A673 (cell line): ENCODE measurements at regions not wholly inside any gene's neighbourhood (a gene's known extent, or its start where the extent isn't known, plus 50 kb on each side); places are given as distances from the start of the nearest gene placed in this dataset.

Source experiments
- BruUV-seq: library from RNA; stranded (reverse); fragments of 400-500 nt; replicated peaks from 2 replicates; lab custom pipeline; 2021; lab: Mats Ljungman, UMichigan
- CTCF ChIA-PET: fragments of 300-600 bp; sonication (Branson Sonifier 250); formaldehyde crosslinking; loops from one replicate; lab custom pipeline; 2022; ENCODE audit warnings: antibody characterized with exemption; lab: Charles Lee
- POLR2A ChIA-PET: fragments of 300-600 bp; sonication (Branson Sonifier 250); formaldehyde crosslinking; loops from one replicate; lab custom pipeline; 2022; ENCODE audit warnings: antibody characterized with exemption; ENCODE audit not compliant: low non-redundant PET; lab: Charles Lee
- DNase-seq: peaks from one replicate; pipeline ENCODE4 v3.0.0-alpha.2; 2015; ENCODE audit warnings: low spot score
- H3K27ac ChIP-seq: fragments of 200-600 bp; sonication (generic); 2 replicates; pipeline ENCODE4 v1.5.1; 2016; ENCODE audit warnings: mixed run types, low read depth, mild to moderate bottlenecking, mixed read lengths, antibody characterized with exemption, low read length; ENCODE audit not compliant: poor library complexity, severe bottlenecking
- H3K27me3 ChIP-seq: fragments of 200-600 bp; sonication (generic); replicated peaks from 2 replicates; pipeline ENCODE4 v1.6.1; 2017; ENCODE audit warnings: mixed run types, low read depth, mild to moderate bottlenecking, mixed read lengths, antibody characterized with exemption, low read length; ENCODE audit not compliant: insufficient read depth, poor library complexity
- H3K36me3 ChIP-seq: fragments of 200-600 bp; sonication (generic); 2 replicates; pipeline ENCODE4 v1.6.1; 2016; ENCODE audit warnings: mixed run types, mild to moderate bottlenecking, mixed read lengths, antibody characterized with exemption, low read length; ENCODE audit not compliant: insufficient read depth, poor library complexity, severe bottlenecking
- H3K4me1 ChIP-seq: fragments of 200-600 bp; sonication (generic); 2 replicates; pipeline ENCODE4 v1.6.1; 2017; ENCODE audit warnings: mixed run types, mild to moderate bottlenecking, mixed read lengths, antibody characterized with exemption, low read length; ENCODE audit not compliant: insufficient read depth, poor library complexity, severe bottlenecking
- H3K4me3 ChIP-seq: fragments of 200-600 bp; sonication (generic); 2 replicates; pipeline ENCODE4 v1.5.1; 2016; ENCODE audit warnings: low read depth, mixed run types, mild to moderate bottlenecking, mixed read lengths, low read length; ENCODE audit not compliant: poor library complexity, severe bottlenecking
- H3K9me3 ChIP-seq: fragments of 200-600 bp; sonication (generic); 2 replicates; pipeline ENCODE4 v1.6.1; 2016; ENCODE audit warnings: mixed run types, low read depth, mild to moderate bottlenecking, mixed read lengths, antibody characterized with exemption, low read length; ENCODE audit not compliant: poor library complexity, severe bottlenecking
- CTCF ChIP-seq: fragments of 300-800, 200-600 bp; sonication (generic); conservative IDR thresholded peaks from 2 replicates; pipeline ENCODE4 v1.5.1; 2017; ENCODE audit warnings: low read depth, mild to moderate bottlenecking, antibody characterized with exemption, low read length, moderate library complexity, mixed read lengths
- EZH2 ChIP-seq: fragments of 200-600 bp; sonication (generic); IDR thresholded peaks from 2 replicates; pipeline ENCODE4 v1.6.1; 2017; ENCODE audit warnings: borderline replicate concordance, low read depth, mild to moderate bottlenecking, mixed read lengths, antibody characterized with exemption, low read length; ENCODE audit not compliant: poor library complexity, severe bottlenecking
- intact Hi-C: fragments of 100-400 bp; cut with micrococcal nuclease; formaldehyde crosslinking; loops from one replicate; pipeline ENCODE4 v1.10.0; 2022; ENCODE audit not compliant: unreplicated experiment

GRCh38 chr9:88614359-88614758, 79.4 kb downstream of the NXNL2 start:
- no TSS peak for BruUV-seq
- CTCF ChIA-PET: no interaction called here
- H3K4me3 ChIP-seq: no peak overlapping the region
- intact Hi-C loops: no loop called here
- peaks cover 10% of the 10 kb centered on the region for H3K9me3 ChIP-seq
- no peaks in the 10 kb centered on the region for H3K4me1 ChIP-seq
- POLR2A ChIA-PET: no interaction called here
- H3K27me3 ChIP-seq: no peaks in the 10 kb centered on the region
- no peak for DNase-seq
- H3K36me3 ChIP-seq: no peaks in the 10 kb centered on the region
- TF ChIP-seq EZH2: no peak
- no peak for TF ChIP-seq CTCF
- H3K27ac ChIP-seq: no peak overlapping the region

GRCh38 chr9:88623698-88624097, 88.7 kb downstream of the NXNL2 start:
- no TSS peak for BruUV-seq
- H3K36me3 ChIP-seq: no peaks in the 10 kb centered on the region
- intact Hi-C loops: no loop called here
- ChIA-PET CTCF (no interaction called here), POLR2A (no interaction called here)
- H3K9me3 ChIP-seq: no peaks in the 10 kb centered on the region
- H3K4me3 ChIP-seq: no peak overlapping the region
- no peaks in the 10 kb centered on the region for H3K27me3 ChIP-seq
- H3K4me1 ChIP-seq: no peaks in the 10 kb centered on the region
- no peak for TF ChIP-seq CTCF
- TF ChIP-seq EZH2: no peak
- no peak for DNase-seq
- H3K27ac ChIP-seq: no peak overlapping the region

- TF ChIP-seq CTCF (no peak), EZH2 (no peak)
- no TSS peak for BruUV-seq
Measured at GRCh38 chr9:88628114-88628513, 93.1 kb downstream of the NXNL2 start.

More at GRCh38 chr9:88628114-88628513, 93.1 kb downstream of the NXNL2 start:
- Histone ChIP-seq H3K4me1 (no peaks in the 10 kb centered on the region), H3K27ac (no peak overlapping the region), H3K4me3 (no peak overlapping the region), H3K36me3 (no peaks in the 10 kb centered on the region), H3K9me3 (no peaks in the 10 kb centered on the region), H3K27me3 (no peaks in the 10 kb centered on the region)
- ChIA-PET POLR2A (no interaction called here), CTCF (no interaction called here)
- DNase-seq: no peak
- intact Hi-C loops: no loop called here
